ENCODE measurements at regions not wholly inside any gene's neighbourhood (a gene's known extent, or its start where the extent isn't known, plus 50 kb on each side); places are given as distances from the start of the nearest gene placed in this dataset.

GRCh38 chr15:93826790-93827189 lies 404.6 kb upstream of the MCTP2 start:
- TF ChIP-seq NFIC (IDR thresholded peaks at IDR 0.05; ENCODE audit: low read depth, low read length) (no peak), SMC3 (IDR thresholded peaks at IDR 0.05; ENCODE audit: borderline replicate concordance, low read length) (no peak), SIN3A (IDR thresholded peaks at IDR 0.05; ENCODE audit: low read depth, low read length) (no peak), PML (IDR thresholded peaks at IDR 0.05; ENCODE audit: low read length) (no peak)
- Histone ChIP-seq H3K79me2 (ENCODE audit: control insufficient read depth, insufficient read depth, low read length) (no peaks in the 10 kb centered on the region), H2AFZ (ENCODE audit: control insufficient read depth, low read depth, low read length) (no peak overlapping the region), H3K4me1 (ENCODE audit: control insufficient read depth, insufficient read depth, low read length) (no peaks in the 10 kb centered on the region), H3K27me3 (replicated peaks in 1 of 2; ENCODE audit: control insufficient read depth in 2 of 2, insufficient read depth in 2 of 2, low read length in 1 of 2) (no peaks in the 10 kb centered on the region), H3K27ac (ENCODE audit: control insufficient read depth, insufficient read depth) (no peak overlapping the region), H3K9me3 (replicated peaks; ENCODE audit: control insufficient read depth, insufficient read depth, low read length) (no peaks in the 10 kb centered on the region), H4K20me1 (ENCODE audit: control insufficient read depth, insufficient read depth) (no peaks in the 10 kb centered on the region), H3K4me3 (no peak overlapping the region), H3K36me3 (ENCODE audit: control insufficient read depth in 2 of 2, insufficient read depth in 2 of 2, low read length in 1 of 2) (no peaks in the 10 kb centered on the region), H3K9ac (ENCODE audit: control insufficient read depth, insufficient read depth, low read length) (no peak overlapping the region), H3K4me2 (ENCODE audit: control insufficient read depth, insufficient read depth) (no peak overlapping the region)
- in situ Hi-C loops (cut with MboI), result no loop called here
- 0% methylated on average over 4 of the region's 4 CpGs for WGBS (ENCODE audit: insufficient coverage, insufficient replicate concordance, low lambda C conversion rate, missing lambda C conversion rate)
- RAD21 ChIA-PET (ENCODE audit: unreplicated experiment), result no interaction called here
- SMC1A ChIA-PET (ENCODE audit: uncharacterized antibody, unreplicated experiment), result no interaction called here
- CTCF ChIA-PET, result no interaction called here
- POLR2A ChIA-PET, result no interaction called here
- DNase-seq (ENCODE audit: low read depth, low spot score), result no peak
- BruUV-seq (replicated peaks), result no TSS peak
- FAIRE-seq, result no peak
- intact Hi-C loops (cut with micrococcal nuclease; ENCODE audit: unreplicated experiment), result no loop called here
- no peak for ATAC-seq

DNA sequence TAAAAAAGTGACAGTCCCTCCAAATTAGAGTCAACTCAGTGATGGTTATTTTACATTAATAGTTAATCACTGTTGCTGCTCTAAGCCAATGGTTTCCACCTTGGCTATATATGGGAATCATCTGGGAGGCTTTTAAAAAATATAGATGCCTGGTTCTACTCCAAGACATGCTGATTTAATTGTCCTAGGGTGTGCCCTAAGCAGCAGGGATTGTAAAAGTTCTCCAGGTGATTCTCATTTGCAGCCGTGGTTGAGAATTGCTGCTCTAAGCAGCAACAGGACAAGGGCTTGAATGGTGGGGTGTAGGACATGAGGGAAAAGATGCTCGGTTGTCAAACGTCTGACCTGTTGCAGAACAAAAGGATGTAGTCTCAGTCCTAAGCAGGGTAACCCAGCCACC lies 405.1 kb upstream of the MCTP2 start:
- no peaks in the 10 kb centered on the region for H3K36me3 ChIP-seq (ENCODE audit: control insufficient read depth in 2 of 2, insufficient read depth in 2 of 2, low read length in 1 of 2)
- no TSS peak for BruUV-seq (replicated peaks)
- H3K9ac ChIP-seq (ENCODE audit: control insufficient read depth, insufficient read depth, low read length), result no peak overlapping the region
- in situ Hi-C loops (cut with MboI), result no loop called here
- H3K4me3 ChIP-seq, result no peak overlapping the region
- ChIA-PET CTCF (no interaction called here), SMC1A (ENCODE audit: uncharacterized antibody, unreplicated experiment) (no interaction called here), POLR2A (no interaction called here), RAD21 (ENCODE audit: unreplicated experiment) (no interaction called here)
- no peak overlapping the region for H2AFZ ChIP-seq (ENCODE audit: control insufficient read depth, low read depth, low read length)
- H3K4me1 ChIP-seq (ENCODE audit: control insufficient read depth, insufficient read depth, low read length), result no peaks in the 10 kb centered on the region
- no peaks in the 10 kb centered on the region for H3K79me2 ChIP-seq (ENCODE audit: control insufficient read depth, insufficient read depth, low read length)
- FAIRE-seq, result no peak
- no peaks in the 10 kb centered on the region for H3K9me3 ChIP-seq (replicated peaks; ENCODE audit: control insufficient read depth, insufficient read depth, low read length)
- no peak for DNase-seq (ENCODE audit: low read depth, low spot score)
- no peaks in the 10 kb centered on the region for H4K20me1 ChIP-seq (ENCODE audit: control insufficient read depth, insufficient read depth)
- H3K4me2 ChIP-seq (ENCODE audit: control insufficient read depth, insufficient read depth), result no peak overlapping the region
- H3K27ac ChIP-seq (ENCODE audit: control insufficient read depth, insufficient read depth), result no peak overlapping the region
- intact Hi-C loops (cut with micrococcal nuclease; ENCODE audit: unreplicated experiment), result no loop called here
- no peaks in the 10 kb centered on the region for H3K27me3 ChIP-seq (replicated peaks in 1 of 2; ENCODE audit: control insufficient read depth in 2 of 2, insufficient read depth in 2 of 2, low read length in 1 of 2)
- ATAC-seq, result no peak
- 0% methylated on average over 3 of the region's 3 CpGs for WGBS (ENCODE audit: insufficient coverage, insufficient replicate concordance, low lambda C conversion rate, missing lambda C conversion rate)
- TF ChIP-seq ZNF622 (IDR thresholded peaks at IDR 0.05) (no peak), SMAD1 (IDR thresholded peaks at IDR 0.05; ENCODE audit: low read depth, partially characterized antibody) (no peak), NFXL1 (IDR thresholded peaks at IDR 0.05; ENCODE audit: borderline replicate concordance) (no peak), ZNF384 (IDR thresholded peaks at IDR 0.05; ENCODE audit: borderline replicate concordance, low read depth, low read length) (no peak), POLR2AphosphoS5 (IDR thresholded peaks at IDR 0.05; ENCODE audit: low read length) (no peak), MTA2 (IDR thresholded peaks at IDR 0.05; ENCODE audit: low read depth) (no peak), NFYA (IDR thresholded peaks at IDR 0.05; ENCODE audit: borderline replicate concordance, low read depth, low read length) (no peak), TARDBP (IDR thresholded peaks at IDR 0.05; ENCODE audit: borderline replicate concordance) (no peak), CREM (IDR thresholded peaks at IDR 0.05; ENCODE audit: low read depth) (no peak), TCF12 (IDR thresholded peaks at IDR 0.05; ENCODE audit: low read depth, low read length) (no peak), EED (IDR thresholded peaks at IDR 0.05; ENCODE audit: low read depth) (no peak), HDAC6 (IDR thresholded peaks at IDR 0.05; ENCODE audit: unreplicated experiment) (no peak), MEF2B (IDR thresholded peaks at IDR 0.05; ENCODE audit: partially characterized antibody, poor library complexity, severe bottlenecking) (no peak)
- TF ChIP-seq, protein P1, sequence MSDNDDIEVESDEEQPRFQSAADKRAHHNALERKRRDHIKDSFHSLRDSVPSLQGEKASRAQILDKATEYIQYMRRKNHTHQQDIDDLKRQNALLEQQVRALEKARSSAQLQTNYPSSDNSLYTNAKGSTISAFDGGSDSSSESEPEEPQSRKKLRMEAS (IDR thresholded peaks at IDR 0.05; ENCODE audit: low read depth, low read length), result no peak
- TF ChIP-seq, protein P2, sequence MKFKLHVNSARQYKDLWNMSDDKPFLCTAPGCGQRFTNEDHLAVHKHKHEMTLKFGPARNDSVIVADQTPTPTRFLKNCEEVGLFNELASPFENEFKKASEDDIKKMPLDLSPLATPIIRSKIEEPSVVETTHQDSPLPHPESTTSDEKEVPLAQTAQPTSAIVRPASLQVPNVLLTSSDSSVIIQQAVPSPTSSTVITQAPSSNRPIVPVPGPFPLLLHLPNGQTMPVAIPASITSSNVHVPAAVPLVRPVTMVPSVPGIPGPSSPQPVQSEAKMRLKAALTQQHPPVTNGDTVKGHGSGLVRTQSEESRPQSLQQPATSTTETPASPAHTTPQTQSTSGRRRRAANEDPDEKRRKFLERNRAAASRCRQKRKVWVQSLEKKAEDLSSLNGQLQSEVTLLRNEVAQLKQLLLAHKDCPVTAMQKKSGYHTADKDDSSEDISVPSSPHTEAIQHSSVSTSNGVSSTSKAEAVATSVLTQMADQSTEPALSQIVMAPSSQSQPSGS (IDR thresholded peaks at IDR 0.05; ENCODE audit: low read length), result no peak

Measured in GM12878 (cell line).